Heart left ventricle (tissue), 16 donors: ENCODE measurements at regions not wholly inside any gene's neighbourhood (a gene's known extent, or its start where the extent isn't known, plus 50 kb on each side); places are given as distances from the start of the nearest gene placed in this dataset.
A peak's percentile ranks its signal among the peaks of the same experiment; 100 is the strongest.

Experiments used
- ATAC-seq, 4 donors: fragments of 200-7000 bp; cut with Tn5 transposase; one replicate each; pipeline ENCODE4 v1.9.1; 2020 to 2022; ENCODE audit warnings: moderate library complexity in 4 of 4, mild to moderate bottlenecking in 3 of 4, moderate number of reproducible peaks in 1 of 4
- DNase-seq, 5 donors: peaks; one replicate each; pipeline ENCODE4 v3.0.0-alpha.2; 2020
- H3K27ac ChIP-seq, 12 donors: fragments of 200-600 bp; sonication (generic) in 4 of 12; one replicate each; pipeline versions ENCODE4 v1.5.0 to v1.8.0; 2016 to 2022; ENCODE audit warnings: mild to moderate bottlenecking in 2 of 12
- H3K27me3 ChIP-seq, 9 donors: fragments of 200-600 bp; sonication (generic) in 2 of 9; one replicate each; pipeline versions ENCODE4 v1.5.1 to v1.8.0; 2016 to 2022; ENCODE audit warnings: mild to moderate bottlenecking in 3 of 9
- H3K36me3 ChIP-seq, 9 donors: fragments of 200-600 bp; sonication (generic) in 2 of 9; one replicate each; pipeline versions ENCODE4 v1.5.0 to v1.8.0; 2018 to 2022; ENCODE audit warnings: mild to moderate bottlenecking in 2 of 9
- H3K4me1 ChIP-seq, 12 donors: fragments of 200-600 bp; sonication (generic) in 4 of 12; one replicate each; pipeline versions ENCODE4 v1.5.0 to v1.8.0; 2016 to 2022; ENCODE audit warnings: mild to moderate bottlenecking in 3 of 12
- H3K4me3 ChIP-seq, 12 donors: fragments of 200-600 bp; sonication (generic) in 4 of 12; one replicate each; pipeline versions ENCODE4 v1.5.0 to v1.8.0; 2017 to 2022; ENCODE audit warnings: mild to moderate bottlenecking in 9 of 12, moderate library complexity in 4 of 12
- H3K9me3 ChIP-seq, 12 donors: fragments of 200-600 bp; sonication (generic) in 4 of 12; one replicate each; pipeline versions ENCODE4 v1.5.0 to v1.8.0; 2016 to 2022; ENCODE audit warnings: mild to moderate bottlenecking in 1 of 12
- POLR2A ChIP-seq, 2 donors: fragments of 450-650 bp; IDR thresholded peaks; one replicate each; pipeline ENCODE4 v1.6.1; 2017; ENCODE audit warnings: antibody characterized with exemption in 2 of 2, mild to moderate bottlenecking in 2 of 2, moderate library complexity in 2 of 2
- WGBS, 4 donors: extraction: QIAGEN DNeasy Blood & Tissue Kit in 2 of 4; methylation state at CpG; one replicate each; pipeline versions ENCODE4 v1.1.5 to v1.1.7; 2013 to 2018; 5-methylcytosine and 5-hydroxymethylcytosine counted together
- intact Hi-C, 10 donors: fragments of 100-400 bp; cut with DNase I; formaldehyde crosslinking; loops; one replicate each; pipeline versions ENCODE4 v1.11.1 to v1.14.2; 2022
- TF ChIP-seq, protein P1 (sequence below), 12 donors: fragments of 200-600 bp; sonication (generic) in 4 of 12; IDR thresholded peaks; one replicate each; pipeline versions ENCODE4 v1.5.0 to v1.8.0; 2018 to 2022; ENCODE audit warnings: antibody characterized with exemption in 12 of 12, mild to moderate bottlenecking in 5 of 12
- donor health status: ischemic (EF 13 %, LVEDD 7.1; RV severe dilation, severe dysfunction).
- donor health status: healthy with polysubstance abuse.
- donor health status: DM: no; HTN: yes; CAD: no.
- donor health status: DM: no; HTN: no; CAD: no.
- donor health status: ischemic (EF 25% LVEDD 6.9; RV normal size, moderate dysfunction).
- donor health status: ischemic (EF 25% LVEDD 5.7; RV mildly dilated, moderate dysfunction).
- donor health status: healthy.
- donor health status: DM: yes; HTN: yes; CAD: no.
- donor health status: ischemic (EF 35%, LVEDD 5.7; RV mildly dilated, moderate dysfunction).
- donor health status: nonischemic (EF 11% LVEDD 7.7; RV severe dilation, severe dysfunction).
- donor health status: DM: yes; HTN: yes; CAD: no.
- donor health status: PGD.
- donor health status: ischemic (EF 29% LVEDD 5.4; RV normal size, mild dysfunction).
- donor health status: nonischemic (EF 23%, LVEDD 6.1; RV moderate dilation, normal function).

- no peaks in the 10 kb centered on the region for H3K4me1 ChIP-seq
- intact Hi-C loops: no loop called here
- H3K27me3 ChIP-seq: no peaks in the 10 kb centered on the region
- ATAC-seq: no peak
- no peak for TF ChIP-seq POLR2A (IDR thresholded peaks at IDR 0.05)
- TF ChIP-seq, protein P1, sequence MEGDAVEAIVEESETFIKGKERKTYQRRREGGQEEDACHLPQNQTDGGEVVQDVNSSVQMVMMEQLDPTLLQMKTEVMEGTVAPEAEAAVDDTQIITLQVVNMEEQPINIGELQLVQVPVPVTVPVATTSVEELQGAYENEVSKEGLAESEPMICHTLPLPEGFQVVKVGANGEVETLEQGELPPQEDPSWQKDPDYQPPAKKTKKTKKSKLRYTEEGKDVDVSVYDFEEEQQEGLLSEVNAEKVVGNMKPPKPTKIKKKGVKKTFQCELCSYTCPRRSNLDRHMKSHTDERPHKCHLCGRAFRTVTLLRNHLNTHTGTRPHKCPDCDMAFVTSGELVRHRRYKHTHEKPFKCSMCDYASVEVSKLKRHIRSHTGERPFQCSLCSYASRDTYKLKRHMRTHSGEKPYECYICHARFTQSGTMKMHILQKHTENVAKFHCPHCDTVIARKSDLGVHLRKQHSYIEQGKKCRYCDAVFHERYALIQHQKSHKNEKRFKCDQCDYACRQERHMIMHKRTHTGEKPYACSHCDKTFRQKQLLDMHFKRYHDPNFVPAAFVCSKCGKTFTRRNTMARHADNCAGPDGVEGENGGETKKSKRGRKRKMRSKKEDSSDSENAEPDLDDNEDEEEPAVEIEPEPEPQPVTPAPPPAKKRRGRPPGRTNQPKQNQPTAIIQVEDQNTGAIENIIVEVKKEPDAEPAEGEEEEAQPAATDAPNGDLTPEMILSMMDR (IDR thresholded peaks at IDR 0.05): peak in 2 of 12 donors; percentile 14 to 31
- no peak overlapping the region for H3K4me3 ChIP-seq
- H3K27ac ChIP-seq: no peak overlapping the region
- no peak for DNase-seq
- no peaks in the 10 kb centered on the region for H3K36me3 ChIP-seq
- H3K9me3 ChIP-seq: peaks cover 0 to 8% (median 1%) of the 10 kb centered on the region in 12 donors
Observed at GRCh38 chr21:23694390-23694789, 1912.9 kb downstream of the MRPL39 start.

DNA sequence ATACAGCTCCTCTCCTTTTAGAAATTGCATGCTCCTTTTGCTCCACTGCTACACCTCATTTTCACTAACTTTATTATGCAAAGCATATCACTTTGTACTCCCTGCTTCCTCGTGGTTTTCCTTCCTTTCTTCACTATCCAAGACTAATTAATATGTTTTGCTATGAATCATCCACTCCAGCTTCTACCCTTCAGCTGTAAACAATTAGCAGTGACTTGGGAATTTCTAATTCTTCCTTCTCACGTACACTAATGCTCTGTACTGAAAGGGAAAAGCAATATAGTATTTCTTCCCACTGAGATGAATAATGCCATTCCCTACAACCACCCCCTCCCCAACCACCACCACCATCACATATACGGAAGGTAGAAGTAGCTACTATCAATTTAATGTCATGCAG lies 1917.0 kb downstream of the MRPL39 start:
- no peaks in the 10 kb centered on the region for H3K36me3 ChIP-seq
- no peak for TF ChIP-seq POLR2A (IDR thresholded peaks at IDR 0.05)
- TF ChIP-seq, protein P1 (IDR thresholded peaks at IDR 0.05): no peak
- no peak for DNase-seq
- no peak overlapping the region for H3K4me3 ChIP-seq
- no peaks in the 10 kb centered on the region for H3K4me1 ChIP-seq
- H3K9me3 ChIP-seq: no peaks in the 10 kb centered on the region
- intact Hi-C loops: no loop called here
- H3K27ac ChIP-seq: no peak overlapping the region
- H3K27me3 ChIP-seq: no peaks in the 10 kb centered on the region
- ATAC-seq: no peak
- 41 to 63% (median 51%) methylated on average over 3 of the region's 3 CpGs for WGBS, 4 donors

DNA sequence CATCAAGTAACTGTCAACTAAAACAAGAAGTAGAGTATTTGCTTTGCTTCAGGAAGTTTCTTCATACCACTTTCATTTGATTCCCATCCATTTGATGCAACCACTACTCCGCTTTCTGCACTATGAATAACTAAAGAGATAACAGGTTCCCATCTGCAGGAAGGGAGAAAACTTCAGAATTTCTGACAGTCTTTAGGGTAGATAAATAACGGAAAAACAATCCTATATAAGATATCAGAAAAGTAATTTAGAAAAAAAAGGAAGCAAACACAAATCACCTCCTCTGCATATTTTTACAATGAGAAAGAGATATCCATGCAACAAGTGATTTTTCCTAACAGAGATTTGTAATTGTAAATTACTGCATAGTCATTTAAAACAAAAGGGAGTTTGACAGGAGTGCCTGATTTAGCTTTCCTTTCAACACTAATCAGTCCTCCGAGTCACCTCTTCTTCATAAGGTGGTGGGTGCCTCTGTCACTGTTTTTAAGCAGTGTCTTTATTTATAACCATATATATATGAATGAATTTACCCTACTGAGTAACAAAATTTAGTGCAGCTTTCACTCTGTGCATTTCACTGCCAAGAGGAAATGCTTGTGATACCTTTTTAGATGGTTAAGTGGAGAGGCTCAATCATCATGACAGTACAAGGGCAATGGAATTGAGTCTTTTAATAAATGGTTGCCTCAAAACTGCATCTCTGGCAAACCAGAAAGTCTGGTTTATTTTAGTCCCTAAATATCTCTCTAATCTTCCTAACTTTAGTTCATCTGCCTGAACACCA lies 1920.4 kb downstream of the MRPL39 start:
- TF ChIP-seq POLR2A (IDR thresholded peaks at IDR 0.05): no peak
- TF ChIP-seq, protein P1 (IDR thresholded peaks at IDR 0.05): no peak
- no peaks in the 10 kb centered on the region for H3K9me3 ChIP-seq
- no peak for ATAC-seq
- no peak for DNase-seq
- WGBS, 4 donors: 30 to 42% (median 39%) methylated on average over 3 of the region's 3 CpGs
- no peaks in the 10 kb centered on the region for H3K4me1 ChIP-seq
- H3K27me3 ChIP-seq: no peaks in the 10 kb centered on the region
- intact Hi-C loops: no loop called here
- H3K27ac ChIP-seq: no peak overlapping the region
- no peak overlapping the region for H3K4me3 ChIP-seq
- no peaks in the 10 kb centered on the region for H3K36me3 ChIP-seq

DNA sequence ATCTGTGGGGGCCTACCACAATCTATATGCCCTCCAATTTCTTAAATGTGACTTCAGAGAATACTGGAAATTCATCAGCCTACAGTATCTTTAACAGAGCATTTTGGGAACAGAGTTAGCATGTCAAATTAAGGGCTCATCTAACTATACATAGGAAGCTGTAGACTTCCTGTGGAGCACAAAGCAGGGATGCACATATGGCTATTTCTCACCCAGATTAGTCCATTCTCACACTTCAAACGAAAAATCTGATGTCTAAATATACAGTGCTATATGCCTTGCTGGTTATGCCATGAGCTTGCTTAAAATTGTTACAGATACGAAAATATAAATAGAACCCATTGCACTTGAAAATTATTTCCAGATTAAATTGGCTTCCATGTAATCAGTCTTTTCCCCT lies 1922.8 kb downstream of the MRPL39 start:
- intact Hi-C loops: no loop called here

More for the DNA sequence above, 1922.8 kb downstream of the MRPL39 start:
- ATAC-seq (no peak), DNase-seq (no peak)
- no peaks in the 10 kb centered on the region for H3K4me1 ChIP-seq
- no peaks in the 10 kb centered on the region for H3K27me3 ChIP-seq
- H3K27ac ChIP-seq: no peak overlapping the region
- H3K4me3 ChIP-seq: no peak overlapping the region
- no peak for TF ChIP-seq POLR2A (IDR thresholded peaks at IDR 0.05)
- TF ChIP-seq, protein P1 (IDR thresholded peaks at IDR 0.05): no peak
- H3K9me3 ChIP-seq: no peaks in the 10 kb centered on the region
- 46 to 56% (median 50%) methylated on average over 2 of the region's 2 CpGs for WGBS, 4 donors
- H3K36me3 ChIP-seq: no peaks in the 10 kb centered on the region
